ENCODE measurements at regions not wholly inside any gene's neighbourhood (a gene's known extent, or its start where the extent isn't known, plus 50 kb on each side); places are given as distances from the start of the nearest gene placed in this dataset.

- TF ChIP-seq CTCF (IDR thresholded peaks at IDR 0.05) (no peak), EP300 (IDR thresholded peaks at IDR 0.05) (no peak), POLR2A (IDR thresholded peaks at IDR 0.05) (no peak), POLR2AphosphoS5 (IDR thresholded peaks at IDR 0.05) (no peak)
Measured at GRCh38 chr3:5292512-5292911, 105.0 kb downstream of the EDEM1 start.
